HCT116 (cell line): ENCODE measurements at regions not wholly inside any gene's neighbourhood (a gene's known extent, or its start where the extent isn't known, plus 50 kb on each side); places are given as distances from the start of the nearest gene placed in this dataset.

ENCODE experiments used
- ATAC-seq: fragments of 200-7000 bp; cut with Tn5 transposase; 2 replicates; pipeline ENCODE4 v1.9.1; 2020; ENCODE audit warnings: mild to moderate bottlenecking, moderate library complexity
- BruUV-seq: library from RNA; stranded (reverse); fragments of 400-500 nt; replicated peaks from 2 replicates; lab custom pipeline; 2021; lab: Mats Ljungman, UMichigan
- CTCF ChIA-PET: fragments of 300-600 bp; sonication (Branson Sonifier 250); formaldehyde crosslinking; loops from one replicate; lab custom pipeline; 2021; ENCODE audit warnings: antibody characterized with exemption; lab: Charles Lee
- POLR2A ChIA-PET: fragments of 300-600, 350-600 bp; sonication (Branson Sonifier 250); formaldehyde crosslinking; loops from one replicate; lab custom pipeline; 2021; ENCODE audit warnings: antibody characterized with exemption; lab: Charles Lee
- RAD21 ChIA-PET, 2 experiments: fragments of 300-600 bp; sonication (Branson Sonifier 250); formaldehyde crosslinking; loops; one replicate each; lab custom pipeline; 2023; ENCODE audit warnings: low total read pairs in 2 of 2; ENCODE audit not compliant: uncharacterized antibody in 2 of 2, unreplicated experiment in 2 of 2, low non-redundant PET in 1 of 2; lab: Charles Lee
- DNase-seq: peaks from one replicate; pipeline ENCODE4 v3.0.0-alpha.2; 2010; ENCODE audit warnings: low read depth, low spot score
- H2AFZ ChIP-seq: fragments of 200-600 bp; shearing (Covaris generic), sonication (generic); 2 replicates; pipeline ENCODE4 v1.6.1; 2017; ENCODE audit warnings: low read depth, mixed run types, mixed read lengths, antibody characterized with exemption, low read length; ENCODE audit not compliant: poor library complexity, severe bottlenecking
- H3K27ac ChIP-seq: 2 replicates; pipeline ENCODE4 v1.5.1; 2012; ENCODE audit warnings: low read depth, low read length
- H3K27me3 ChIP-seq: fragments of 200-600 bp; sonication (generic); 2 replicates; pipeline ENCODE4 v1.6.1; 2016; ENCODE audit warnings: mixed run types, low read length, mixed read lengths; ENCODE audit not compliant: insufficient read depth
- H3K36me3 ChIP-seq, 2 experiments: fragments of 200-500 bp in 1 of 2; fragments of 200-600 bp in 1 of 2; sonication (Bioruptor generic) in 1 of 2; sonication (generic) in 1 of 2; 2 replicates each; pipeline versions ENCODE4 v1.5.1 to v1.6.1; 2014 to 2016; ENCODE audit warnings: low read length in 2 of 2, inconsistent platforms in 1 of 2, mixed read lengths in 1 of 2, mixed run types in 1 of 2; ENCODE audit not compliant: insufficient read depth in 2 of 2, control insufficient read depth in 1 of 2
- H3K4me1 ChIP-seq, 2 experiments: fragments of 200-600 bp in 1 of 2; sonication (generic) in 1 of 2; 2 replicates each; pipeline versions ENCODE4 v1.5.1 to v1.6.1; 2012 to 2017; ENCODE audit warnings: low read length in 2 of 2, inconsistent platforms in 1 of 2, mild to moderate bottlenecking in 1 of 2, mixed read lengths in 1 of 2, mixed run types in 1 of 2, moderate library complexity in 1 of 2; ENCODE audit not compliant: insufficient read depth in 2 of 2, control insufficient read depth in 1 of 2
- H3K4me2 ChIP-seq: fragments of 200-600 bp; sonication (generic); 2 replicates; pipeline ENCODE4 v1.6.1; 2017; ENCODE audit warnings: mixed run types, low read length, mixed read lengths
- H3K4me3 ChIP-seq, 2 experiments: fragments of 200-600 bp in 1 of 2; sonication (generic) in 1 of 2; replicated peaks in 1 of 2; 2 replicates each; pipeline ENCODE4 v1.5.1; 2011 to 2016; ENCODE audit warnings: low read length in 2 of 2, control low read depth in 1 of 2, low read depth in 1 of 2, mild to moderate bottlenecking in 1 of 2, mixed read lengths in 1 of 2, mixed run types in 1 of 2
- H3K79me2 ChIP-seq: fragments of 200-600 bp; sonication (generic); 2 replicates; pipeline ENCODE4 v1.6.1; 2017; ENCODE audit warnings: mild to moderate bottlenecking, mixed run types, low read length, moderate library complexity, mixed read lengths; ENCODE audit not compliant: insufficient read depth
- H3K9ac ChIP-seq: fragments of 200-600 bp; sonication (generic); 2 replicates; pipeline ENCODE4 v1.6.1; 2016; ENCODE audit warnings: low read length, mixed read lengths
- H3K9me2 ChIP-seq: fragments of 200-600 bp; sonication (generic), shearing (Covaris generic); 2 replicates; pipeline ENCODE4 v1.6.1; 2017; ENCODE audit warnings: mixed run types, mild to moderate bottlenecking, moderate library complexity; ENCODE audit not compliant: insufficient read depth
- H3K9me3 ChIP-seq, 2 experiments: fragments of 200-500 bp in 1 of 2; fragments of 200-600 bp in 1 of 2; sonication (Bioruptor generic) in 1 of 2; sonication (generic) in 1 of 2; 2 replicates each; pipeline ENCODE4 v1.6.1; 2014 to 2017; ENCODE audit warnings: low read length in 2 of 2, mixed read lengths in 2 of 2, inconsistent platforms in 1 of 2, low read depth in 1 of 2, mild to moderate bottlenecking in 1 of 2, mixed run types in 1 of 2, moderate library complexity in 1 of 2; ENCODE audit not compliant: control insufficient read depth in 1 of 2, insufficient read depth in 1 of 2
- H4K20me1 ChIP-seq: fragments of 200-600 bp; sonication (generic), shearing (Covaris generic); 2 replicates; pipeline ENCODE4 v1.6.1; 2017; ENCODE audit warnings: mixed run types, mild to moderate bottlenecking, moderate library complexity; ENCODE audit not compliant: insufficient read depth
- CBX3 ChIP-seq: IDR thresholded peaks from 2 replicates; pipeline ENCODE4 v1.6.1; 2012; ENCODE audit warnings: low read depth
- CEBPB ChIP-seq: IDR thresholded peaks from 2 replicates; pipeline ENCODE4 v1.6.1; 2012; ENCODE audit warnings: low read depth
- ELF1 ChIP-seq: IDR thresholded peaks from 2 replicates; pipeline ENCODE4 v1.6.1; 2012; ENCODE audit warnings: low read depth, borderline replicate concordance
- EZH2 ChIP-seq: fragments of 200-600 bp; sonication (generic); IDR thresholded peaks from 2 replicates; pipeline ENCODE4 v1.6.1; 2017; ENCODE audit warnings: antibody characterized with exemption, mixed run types
- FOSL1 ChIP-seq: IDR thresholded peaks from 2 replicates; pipeline ENCODE4 v1.6.1; 2012; ENCODE audit warnings: low read depth
- POLR2AphosphoS5 ChIP-seq: IDR thresholded peaks from 2 replicates; pipeline ENCODE4 v1.6.1; 2011; ENCODE audit warnings: mild to moderate bottlenecking, low read depth, low read length, moderate library complexity
- RAD21 ChIP-seq: IDR thresholded peaks from 2 replicates; pipeline ENCODE4 v1.6.1; 2012; ENCODE audit warnings: low read depth, mild to moderate bottlenecking
- REST ChIP-seq: IDR thresholded peaks from 2 replicates; pipeline ENCODE4 v1.6.1; 2012; ENCODE audit warnings: low read depth
- SRF ChIP-seq: IDR thresholded peaks from 2 replicates; pipeline ENCODE4 v1.6.1; 2012; ENCODE audit warnings: low read depth
- TCF7L2 ChIP-seq: IDR thresholded peaks from 2 replicates; pipeline ENCODE4 v1.7.0; 2011; ENCODE audit warnings: borderline replicate concordance, inconsistent platforms; ENCODE audit not compliant: insufficient read depth, insufficient read length; ENCODE audit errors: extremely low read depth
- YY1 ChIP-seq: IDR thresholded peaks from 2 replicates; pipeline ENCODE4 v1.6.1; 2011; ENCODE audit warnings: low read length, low read depth, moderate library complexity, mild to moderate bottlenecking; ENCODE audit not compliant: insufficient replicate concordance; ENCODE audit errors: extremely low read depth
- ZBTB33 ChIP-seq: IDR thresholded peaks from 2 replicates; pipeline ENCODE4 v1.6.1; 2011; ENCODE audit warnings: mild to moderate bottlenecking, low read length, moderate library complexity; ENCODE audit not compliant: insufficient replicate concordance; ENCODE audit errors: extremely low read depth
- ZFX ChIP-seq: fragments of 450-650 bp; IDR thresholded peaks from 2 replicates; pipeline ENCODE4 v1.6.1; 2017
- ZNF274 ChIP-seq: fragments of 200-500 bp; sonication (Bioruptor generic); IDR thresholded peaks from 2 replicates; pipeline ENCODE4 v1.6.1; 2014; ENCODE audit warnings: mild to moderate bottlenecking, low read depth, low read length, inconsistent platforms
- intact Hi-C: fragments of 100-400 bp; cut with micrococcal nuclease; formaldehyde crosslinking; loops from 2 replicates; pipeline ENCODE4 v1.10.0; 2022
- TF ChIP-seq, protein P1 (sequence below): IDR thresholded peaks from 2 replicates; pipeline ENCODE4 v1.6.1; 2012

- POLR2A ChIA-PET = no interaction called here
Measured at GRCh38 chr20:16848526-16848925, 100.4 kb downstream of the OTOR start.

DNA sequence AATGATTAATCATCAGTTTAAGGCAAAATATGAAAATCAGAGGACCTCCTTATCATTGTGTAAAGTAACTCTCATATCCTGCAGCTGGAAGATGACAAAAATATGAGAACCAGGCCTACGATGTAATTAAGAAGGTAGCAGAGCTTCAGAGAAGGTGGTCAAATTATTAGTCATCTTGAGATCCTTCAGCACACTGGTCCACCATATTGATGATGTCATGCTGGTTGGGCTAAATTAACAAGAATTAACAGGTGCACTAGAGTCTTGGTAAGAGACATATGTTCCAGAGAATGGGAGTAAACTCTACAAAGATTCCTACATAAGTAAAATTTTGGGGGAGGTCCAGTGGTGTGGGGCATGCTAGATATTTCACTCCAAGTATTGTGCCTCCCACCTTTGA, 112.8 kb downstream of the OTOR start:
- Histone ChIP-seq H3K9ac (no peak overlapping the region), H3K4me2 (no peak overlapping the region), H3K9me3 (no peaks in the 10 kb centered on the region), H3K9me2 (no peaks in the 10 kb centered on the region), H3K36me3 (no peaks in the 10 kb centered on the region), H3K27ac (no peak overlapping the region), H3K4me3 (no peak overlapping the region), H4K20me1 (no peaks in the 10 kb centered on the region), H3K79me2 (no peaks in the 10 kb centered on the region), H2AFZ (no peak overlapping the region), H3K4me1 (no peaks in the 10 kb centered on the region), H3K27me3 (no peaks in the 10 kb centered on the region)
- BruUV-seq = no TSS peak
- DNase-seq = no peak
- no peak for ATAC-seq
- ChIA-PET CTCF (no interaction called here), RAD21 (no interaction called here), POLR2A (no interaction called here)
- intact Hi-C loops = no loop called here
- no peak for TF ChIP-seq FOSL1
- no peak for TF ChIP-seq TCF7L2
- no peak for TF ChIP-seq ZBTB33
- TF ChIP-seq, protein P1, sequence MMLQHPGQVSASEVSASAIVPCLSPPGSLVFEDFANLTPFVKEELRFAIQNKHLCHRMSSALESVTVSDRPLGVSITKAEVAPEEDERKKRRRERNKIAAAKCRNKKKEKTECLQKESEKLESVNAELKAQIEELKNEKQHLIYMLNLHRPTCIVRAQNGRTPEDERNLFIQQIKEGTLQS = no peak
- no peak for TF ChIP-seq CBX3
- no peak for TF ChIP-seq EZH2
- no peak for TF ChIP-seq RAD21
- TF ChIP-seq POLR2AphosphoS5 = no peak
- no peak for TF ChIP-seq CEBPB
- TF ChIP-seq ELF1 = no peak
- TF ChIP-seq ZNF274 = no peak
- TF ChIP-seq REST = no peak
- no peak for TF ChIP-seq ZFX

More at GRCh38 chr20:16848526-16848925, 100.4 kb downstream of the OTOR start:
- ChIA-PET CTCF (interaction anchor here (1.1 kb wide), 1 partner anchor 28 kb away, joined by 3 read pairs; no protein-coding TSS in a partner anchor), RAD21 (no interaction called here)
- Histone ChIP-seq H3K4me2 (no peak overlapping the region), H2AFZ (no peak overlapping the region), H3K4me1 (no peaks in the 10 kb centered on the region), H3K4me3 (no peak overlapping the region), H4K20me1 (no peaks in the 10 kb centered on the region), H3K79me2 (no peaks in the 10 kb centered on the region), H3K9me3 (no peaks in the 10 kb centered on the region), H3K9ac (no peak overlapping the region), H3K9me2 (no peaks in the 10 kb centered on the region), H3K27me3 (peaks cover 8% of the 10 kb centered on the region; the same call in 1 of the 2 replicates), H3K36me3 (no peaks in the 10 kb centered on the region), H3K27ac (no peak overlapping the region)
- BruUV-seq = no TSS peak
- ATAC-seq = no peak
- no peak for DNase-seq
- TF ChIP-seq, protein P1 = no peak
- TF ChIP-seq CEBPB = no peak
- no peak for TF ChIP-seq CBX3
- TF ChIP-seq YY1 = no peak
- no peak for TF ChIP-seq FOSL1
- no peak for TF ChIP-seq SRF
- intact Hi-C loops = no loop called here
